Stimulated activated CD8-positive, alpha-beta memory T cell treated with anti-CD3 and anti-CD28 coated beads, Interleukin-7, amount 100 ng/mL, for 24 hours (primary cell): ENCODE measurements at regions not wholly inside any gene's neighbourhood (a gene's known extent, or its start where the extent isn't known, plus 50 kb on each side); places are given as distances from the start of the nearest gene placed in this dataset.
"Not testable (repeated sequence)": the region's sequence is repeated elsewhere in the genome, so short reads cannot be mapped to it uniquely, and the experiment has no call there.

ENCODE experiments used
- DNase-seq: peaks from one replicate; pipeline ENCODE4 v3.0.0-alpha.2; 2020; ENCODE audit warnings: low read depth

- DNase-seq, result no peak
Measured at GRCh38 chr10:36492590-36493515, 632.5 kb upstream of the ANKRD30A start.

GRCh38 chr10:36491926-36492325 lies 633.5 kb upstream of the ANKRD30A start:
- no peak for DNase-seq

GRCh38 chr10:36489611-36490228 lies 635.7 kb upstream of the ANKRD30A start:
- no peak for DNase-seq

- DNase-seq, result no peak
Measured at GRCh38 chr10:36489181-36489580, 636.2 kb upstream of the ANKRD30A start.

GRCh38 chr10:36488579-36488978 lies 636.8 kb upstream of the ANKRD30A start:
- no peak for DNase-seq

GRCh38 chr10:36479073-36479472 lies 646.3 kb upstream of the ANKRD30A start:
- DNase-seq, result no peak

- DNase-seq, result no peak
Measured at GRCh38 chr10:36476399-36476798, 649.0 kb upstream of the ANKRD30A start.

- no peak for DNase-seq
Measured at GRCh38 chr10:36475746-36476145, 649.7 kb upstream of the ANKRD30A start.

- no peak for DNase-seq
Measured at GRCh38 chr10:36474456-36474855, 650.9 kb upstream of the ANKRD30A start.

GRCh38 chr10:36473122-36473521 lies 652.3 kb upstream of the ANKRD30A start:
- DNase-seq, result no peak

- DNase-seq, result no peak
Measured at GRCh38 chr10:36469585-36469984, 655.8 kb upstream of the ANKRD30A start.

GRCh38 chr10:36468620-36469019 lies 656.8 kb upstream of the ANKRD30A start:
- no peak for DNase-seq

GRCh38 chr10:36465604-36466379 lies 659.6 kb upstream of the ANKRD30A start:
- no peak for DNase-seq

- no peak for DNase-seq
Measured at GRCh38 chr10:36464291-36464690, 661.1 kb upstream of the ANKRD30A start.

GRCh38 chr10:36463390-36463789 lies 662.0 kb upstream of the ANKRD30A start:
- DNase-seq, result no peak

- no peak for DNase-seq
Measured at GRCh38 chr10:36462194-36462593, 663.2 kb upstream of the ANKRD30A start.

- DNase-seq, result not testable (repeated sequence)
Measured at GRCh38 chr10:36458437-36458836, 667.0 kb upstream of the ANKRD30A start.

- no peak for DNase-seq
Measured at GRCh38 chr10:36457751-36458150, 667.6 kb upstream of the ANKRD30A start.

GRCh38 chr10:36455526-36456133 lies 669.8 kb upstream of the ANKRD30A start:
- no peak for DNase-seq

GRCh38 chr10:36452851-36453250 lies 672.5 kb upstream of the ANKRD30A start:
- no peak for DNase-seq

GRCh38 chr10:36451391-36451970 lies 673.9 kb upstream of the ANKRD30A start:
- no peak for DNase-seq

- DNase-seq, result no peak
Measured at GRCh38 chr10:36450380-36450779, 675.0 kb upstream of the ANKRD30A start.
